Kidney epithelial cell (primary cell): ENCODE measurements at regions not wholly inside any gene's neighbourhood (a gene's known extent, or its start where the extent isn't known, plus 50 kb on each side); places are given as distances from the start of the nearest gene placed in this dataset.
A peak's percentile ranks its signal among the peaks of the same experiment; 100 is the strongest.
"Not testable (repeated sequence)": the region's sequence is repeated elsewhere in the genome, so short reads cannot be mapped to it uniquely, and the experiment has no call there.

Experiments
- DNase-seq: peaks from one replicate; pipeline ENCODE4 v3.0.0-alpha.2; 2010; ENCODE audit warnings: low read depth
- H3K27me3 ChIP-seq: 2 replicates; pipeline ENCODE4 v1.6.0; 2011; ENCODE audit warnings: low read length; ENCODE audit not compliant: control insufficient read depth, insufficient read depth
- H3K36me3 ChIP-seq: 2 replicates; pipeline ENCODE4 v1.5.1; 2011; ENCODE audit warnings: low read length; ENCODE audit not compliant: control insufficient read depth, insufficient read depth
- H3K4me3 ChIP-seq: 2 replicates; pipeline ENCODE4 v1.5.1; 2011; ENCODE audit warnings: low read depth, mild to moderate bottlenecking, control low read depth, low read length
- TF ChIP-seq, protein P1 (sequence below): IDR thresholded peaks from 2 replicates; pipeline ENCODE4 v1.5.1; 2011; ENCODE audit warnings: mild to moderate bottlenecking, moderate library complexity, low read length, control low read depth, inconsistent platforms; ENCODE audit not compliant: insufficient read depth, poor library complexity, severe bottlenecking

- Histone ChIP-seq H3K4me3 (no peak overlapping the region), H3K36me3 (no peaks in the 10 kb centered on the region), H3K27me3 (peaks cover 2% of the 10 kb centered on the region)
- TF ChIP-seq, protein P1, sequence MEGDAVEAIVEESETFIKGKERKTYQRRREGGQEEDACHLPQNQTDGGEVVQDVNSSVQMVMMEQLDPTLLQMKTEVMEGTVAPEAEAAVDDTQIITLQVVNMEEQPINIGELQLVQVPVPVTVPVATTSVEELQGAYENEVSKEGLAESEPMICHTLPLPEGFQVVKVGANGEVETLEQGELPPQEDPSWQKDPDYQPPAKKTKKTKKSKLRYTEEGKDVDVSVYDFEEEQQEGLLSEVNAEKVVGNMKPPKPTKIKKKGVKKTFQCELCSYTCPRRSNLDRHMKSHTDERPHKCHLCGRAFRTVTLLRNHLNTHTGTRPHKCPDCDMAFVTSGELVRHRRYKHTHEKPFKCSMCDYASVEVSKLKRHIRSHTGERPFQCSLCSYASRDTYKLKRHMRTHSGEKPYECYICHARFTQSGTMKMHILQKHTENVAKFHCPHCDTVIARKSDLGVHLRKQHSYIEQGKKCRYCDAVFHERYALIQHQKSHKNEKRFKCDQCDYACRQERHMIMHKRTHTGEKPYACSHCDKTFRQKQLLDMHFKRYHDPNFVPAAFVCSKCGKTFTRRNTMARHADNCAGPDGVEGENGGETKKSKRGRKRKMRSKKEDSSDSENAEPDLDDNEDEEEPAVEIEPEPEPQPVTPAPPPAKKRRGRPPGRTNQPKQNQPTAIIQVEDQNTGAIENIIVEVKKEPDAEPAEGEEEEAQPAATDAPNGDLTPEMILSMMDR = peak; percentile 53
- DNase-seq = no peak
Measured at GRCh38 chrX:50988649-50989048, 78.1 kb downstream of the BMP15 start.

DNA sequence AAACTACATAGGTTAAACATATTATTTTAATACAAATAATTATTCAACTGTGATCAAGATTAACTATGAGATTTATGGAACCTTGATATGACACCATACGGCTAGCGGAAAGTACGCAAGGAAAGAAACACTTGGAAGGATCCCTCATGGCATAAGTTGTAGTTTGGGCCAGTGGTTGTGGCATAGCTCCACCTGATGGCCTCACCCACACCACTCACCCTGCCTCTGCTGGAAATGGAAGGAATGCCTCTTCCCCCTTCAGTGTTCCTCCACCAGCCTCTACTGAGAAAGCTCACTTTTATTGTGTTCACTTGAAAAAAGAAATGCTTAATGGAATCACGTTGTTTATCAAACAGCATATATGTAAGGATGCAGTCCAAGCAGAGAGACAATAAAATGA is 86.4 kb downstream of the BMP15 start:
- TF ChIP-seq, protein P1 = peak; percentile 29
- H3K4me3 ChIP-seq = no peak overlapping the region
- no peak for DNase-seq
- H3K27me3 ChIP-seq = no peaks in the 10 kb centered on the region
- no peaks in the 10 kb centered on the region for H3K36me3 ChIP-seq

DNA sequence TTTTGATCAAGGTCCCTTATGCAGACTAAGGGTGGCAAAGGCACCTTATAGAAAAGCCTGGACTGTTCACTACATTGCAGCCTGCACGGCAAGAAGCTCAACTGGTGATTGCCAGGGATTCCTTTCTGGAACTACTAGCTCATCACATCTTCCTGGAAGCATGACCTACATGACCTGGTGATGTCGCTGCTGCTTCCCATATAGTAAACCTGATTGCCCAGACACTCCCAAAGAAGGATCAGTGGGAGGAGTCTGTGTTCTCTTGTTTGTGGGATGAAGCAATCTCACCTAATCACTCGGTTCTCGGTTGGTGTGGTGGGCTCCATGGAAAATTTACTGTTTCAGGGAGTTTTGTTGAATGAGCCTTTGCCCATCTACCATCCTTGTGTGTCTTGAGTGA is 89.8 kb downstream of the BMP15 start:
- H3K4me3 ChIP-seq, H3K36me3 ChIP-seq: not testable (repeated sequence)

GRCh38 chrX:51001733-51002632 is 91.4 kb downstream of the BMP15 start:
- not testable (repeated sequence) for H3K36me3 ChIP-seq, H3K27me3 ChIP-seq, H3K4me3 ChIP-seq, DNase-seq

More for the DNA sequence above, 89.8 kb downstream of the BMP15 start:
- DNase-seq, H3K27me3 ChIP-seq: not testable (repeated sequence)

DNA sequence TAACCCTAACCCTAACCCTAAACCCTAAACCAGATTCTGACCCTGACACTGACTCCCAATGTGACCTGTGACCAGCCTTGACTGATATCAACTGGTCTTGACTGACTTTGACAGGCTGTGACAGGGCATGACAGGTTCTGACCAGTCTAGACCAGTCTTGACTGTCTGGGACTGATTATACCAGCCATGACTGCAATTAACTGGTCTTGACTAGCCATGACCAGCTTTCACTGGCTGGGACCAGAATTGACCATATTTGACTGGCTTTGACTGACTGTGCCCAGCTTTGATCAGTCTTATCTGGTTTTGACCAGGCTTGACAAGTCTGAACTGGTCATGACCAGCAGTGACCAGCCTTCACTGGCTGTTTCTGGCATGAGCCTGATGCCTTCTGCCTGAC is 95.5 kb downstream of the BMP15 start:
- Histone ChIP-seq H3K4me3 (no peak overlapping the region), H3K36me3 (no peaks in the 10 kb centered on the region), H3K27me3 (no peaks in the 10 kb centered on the region)
- TF ChIP-seq, protein P1 = no peak
- no peak for DNase-seq

DNA sequence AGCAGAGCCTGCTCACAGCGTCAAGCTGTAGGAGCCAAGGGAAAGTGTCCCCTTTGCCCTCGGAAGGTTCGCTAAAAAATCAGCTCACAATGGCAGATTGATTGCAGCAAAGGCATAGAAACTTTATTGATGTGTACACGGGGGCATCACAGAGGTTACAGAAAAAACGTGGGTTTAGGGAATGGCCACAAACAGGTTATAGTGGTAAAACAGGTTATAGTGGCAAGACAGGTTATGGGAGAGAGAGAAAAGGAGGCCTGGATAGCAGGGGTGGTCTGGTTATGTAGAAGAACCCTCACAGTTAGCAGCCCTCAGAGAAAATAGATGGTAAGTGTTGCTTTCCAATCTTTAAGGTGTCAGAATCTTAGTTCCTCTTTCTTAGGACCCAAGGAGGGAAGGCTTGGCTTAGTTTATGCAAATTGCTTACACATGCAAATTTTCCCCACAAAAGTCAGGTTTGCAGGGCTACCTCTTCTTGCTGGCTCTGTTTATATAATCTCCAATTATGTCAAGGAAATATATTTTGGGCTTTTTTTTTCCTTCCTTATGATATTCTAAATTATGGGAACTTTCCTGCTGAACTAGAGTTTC is 113.7 kb downstream of the BMP15 start:
- no peak overlapping the region for H3K4me3 ChIP-seq
- no peaks in the 10 kb centered on the region for H3K27me3 ChIP-seq
- H3K36me3 ChIP-seq = no peaks in the 10 kb centered on the region
- TF ChIP-seq, protein P1 = no peak
- DNase-seq = no peak
